Ascending aorta (tissue), 2 donors: ENCODE measurements at regions not wholly inside any gene's neighbourhood (a gene's known extent, or its start where the extent isn't known, plus 50 kb on each side); places are given as distances from the start of the nearest gene placed in this dataset.

ENCODE experiments used
- DNase-seq, 2 donors: peaks; one replicate each; pipeline ENCODE4 v3.0.0-alpha.2; 2019; ENCODE audit warnings: low spot score in 2 of 2
- H3K27ac ChIP-seq, 2 donors: fragments of 200-600 bp; sonication (generic); one replicate each; pipeline ENCODE4 v1.5.1; 2016 to 2017; ENCODE audit warnings: mild to moderate bottlenecking in 1 of 2
- H3K27me3 ChIP-seq: fragments of 200-600 bp; sonication (generic); one replicate; pipeline ENCODE4 v1.5.1; 2017
- H3K36me3 ChIP-seq, 2 donors: fragments of 200-600 bp; sonication (generic); one replicate each; pipeline ENCODE4 v1.5.1; 2016
- H3K4me1 ChIP-seq, 2 donors: fragments of 200-600 bp; sonication (generic); one replicate each; pipeline ENCODE4 v1.5.1; 2016 to 2017; ENCODE audit warnings: mild to moderate bottlenecking in 1 of 2
- H3K4me3 ChIP-seq, 2 donors: fragments of 200-600 bp; sonication (generic); one replicate each; pipeline ENCODE4 v1.5.1; 2016 to 2017; ENCODE audit warnings: mild to moderate bottlenecking in 1 of 2
- H3K9me3 ChIP-seq, 2 donors: fragments of 200-600 bp; sonication (generic); one replicate each; pipeline ENCODE4 v1.5.1; 2016
- CTCF ChIP-seq, 3 experiments: fragments of 200-600 bp in 2 of 3; fragments of 450-650 bp in 1 of 3; sonication (generic) in 2 of 3; IDR thresholded peaks; one replicate each; pipeline ENCODE4 v1.5.1; 2016 to 2019; ENCODE audit warnings: antibody characterized with exemption in 3 of 3, mild to moderate bottlenecking in 1 of 3, moderate library complexity in 1 of 3
- intact Hi-C: fragments of 100-400 bp; cut with DNase I; formaldehyde crosslinking; loops from one replicate; pipeline ENCODE4 v1.15.1; 2023

- no peak for DNase-seq
- no peaks in the 10 kb centered on the region for H3K9me3 ChIP-seq
- no peak for TF ChIP-seq CTCF (IDR thresholded peaks at IDR 0.05)
- H3K4me1 ChIP-seq, result no peaks in the 10 kb centered on the region
- no peaks in the 10 kb centered on the region for H3K27me3 ChIP-seq
- H3K27ac ChIP-seq, result no peak overlapping the region
- intact Hi-C loops, result no loop called here
- H3K36me3 ChIP-seq, result no peaks in the 10 kb centered on the region
- H3K4me3 ChIP-seq, result no peak overlapping the region
Measured at GRCh38 chr14:42079911-42080310, 473.2 kb downstream of the LRFN5 start.

GRCh38 chr14:42078345-42078744 is 471.7 kb downstream of the LRFN5 start:
- H3K9me3 ChIP-seq, result no peaks in the 10 kb centered on the region
- H3K4me3 ChIP-seq, result no peak overlapping the region
- no peaks in the 10 kb centered on the region for H3K27me3 ChIP-seq
- H3K27ac ChIP-seq, result no peak overlapping the region
- TF ChIP-seq CTCF (IDR thresholded peaks at IDR 0.05), result no peak
- H3K36me3 ChIP-seq, result no peaks in the 10 kb centered on the region
- H3K4me1 ChIP-seq, result no peaks in the 10 kb centered on the region
- DNase-seq, result no peak
- intact Hi-C loops, result no loop called here

- no peaks in the 10 kb centered on the region for H3K27me3 ChIP-seq
- no peak overlapping the region for H3K27ac ChIP-seq
- TF ChIP-seq CTCF (IDR thresholded peaks at IDR 0.05), result no peak
- no peaks in the 10 kb centered on the region for H3K4me1 ChIP-seq
- no peaks in the 10 kb centered on the region for H3K9me3 ChIP-seq
- no peak for DNase-seq
- H3K36me3 ChIP-seq, result no peaks in the 10 kb centered on the region
- H3K4me3 ChIP-seq, result no peak overlapping the region
- intact Hi-C loops, result no loop called here
Measured at GRCh38 chr14:42070031-42070430, 463.4 kb downstream of the LRFN5 start.

- H3K27me3 ChIP-seq, result no peaks in the 10 kb centered on the region
- no peaks in the 10 kb centered on the region for H3K36me3 ChIP-seq
- no peak overlapping the region for H3K4me3 ChIP-seq
- no peak for DNase-seq
- intact Hi-C loops, result no loop called here
- no peak for TF ChIP-seq CTCF (IDR thresholded peaks at IDR 0.05)
- H3K9me3 ChIP-seq, result no peaks in the 10 kb centered on the region
- no peaks in the 10 kb centered on the region for H3K4me1 ChIP-seq
- H3K27ac ChIP-seq, result no peak overlapping the region
Measured at GRCh38 chr14:42057111-42057510, 450.4 kb downstream of the LRFN5 start.

GRCh38 chr14:42047421-42048055 is 440.9 kb downstream of the LRFN5 start:
- Histone ChIP-seq H3K27ac (no peak overlapping the region), H3K4me1 (no peaks in the 10 kb centered on the region), H3K9me3 (no peaks in the 10 kb centered on the region), H3K4me3 (no peak overlapping the region), H3K36me3 (no peaks in the 10 kb centered on the region), H3K27me3 (no peaks in the 10 kb centered on the region)
- intact Hi-C loops, result no loop called here
- no peak for DNase-seq
- no peak for TF ChIP-seq CTCF (IDR thresholded peaks at IDR 0.05)

GRCh38 chr14:42045383-42045782 is 438.7 kb downstream of the LRFN5 start:
- Histone ChIP-seq H3K4me3 (no peak overlapping the region), H3K27ac (no peak overlapping the region), H3K27me3 (no peaks in the 10 kb centered on the region), H3K9me3 (no peaks in the 10 kb centered on the region), H3K4me1 (no peaks in the 10 kb centered on the region), H3K36me3 (no peaks in the 10 kb centered on the region)
- no peak for TF ChIP-seq CTCF (IDR thresholded peaks at IDR 0.05)
- no peak for DNase-seq
- intact Hi-C loops, result no loop called here
